Gastrocnemius medialis (tissue), 4 donors: ENCODE measurements at regions not wholly inside any gene's neighbourhood (a gene's known extent, or its start where the extent isn't known, plus 50 kb on each side); places are given as distances from the start of the nearest gene placed in this dataset.

Source experiments
- ATAC-seq, 2 donors: fragments of 150-250 bp; one replicate each; pipeline ENCODE4 v1.9.1; 2016
- DNase-seq, 2 donors: peaks; one replicate each; pipeline ENCODE4 v3.0.0-alpha.2; 2019
- H3K27ac ChIP-seq, 4 donors: fragments of 200-600 bp; sonication (generic); 1 replicate in 1 of 4; 2 replicates in 3 of 4; pipeline ENCODE4 v1.5.1; 2016 to 2018; ENCODE audit warnings: mild to moderate bottlenecking in 2 of 4, moderate library complexity in 1 of 4
- H3K27me3 ChIP-seq, 3 donors: fragments of 200-600 bp; sonication (generic) in 2 of 3; 1 replicate in 1 of 3; 2 replicates in 2 of 3; pipeline versions ENCODE4 v1.5.1 to v1.6.0; 2016 to 2019; ENCODE audit warnings: mild to moderate bottlenecking in 1 of 3, moderate library complexity in 1 of 3
- H3K36me3 ChIP-seq, 2 donors: fragments of 200-600 bp; sonication (generic) in 1 of 2; one replicate each; pipeline ENCODE4 v1.5.1; 2017 to 2018
- H3K4me1 ChIP-seq, 2 donors: fragments of 200-600 bp; sonication (generic) in 1 of 2; one replicate each; pipeline ENCODE4 v1.5.1; 2016 to 2017; ENCODE audit warnings: mild to moderate bottlenecking in 2 of 2
- H3K4me3 ChIP-seq, 4 donors: fragments of 200-600 bp; sonication (generic) in 3 of 4; 1 replicate in 1 of 4; 2 replicates in 3 of 4; pipeline ENCODE4 v1.5.1; 2016 to 2019; ENCODE audit warnings: mild to moderate bottlenecking in 2 of 4
- H3K9me3 ChIP-seq, 3 donors: fragments of 200-600 bp; sonication (generic) in 2 of 3; 1 replicate in 1 of 3; 2 replicates in 2 of 3; pipeline ENCODE4 v1.5.1; 2016 to 2019
- POLR2A ChIP-seq, 2 donors: fragments of 450-650 bp; IDR thresholded peaks; one replicate each; pipeline ENCODE4 v1.6.1; 2017; ENCODE audit warnings: antibody characterized with exemption in 2 of 2, mild to moderate bottlenecking in 2 of 2, moderate library complexity in 2 of 2
- in situ Hi-C, 4 donors: fragments of 200-750 bp; cut with MboI; loops; one replicate each; pipeline versions ENCODE4 v1.15.0 to v1.8.0; 2017; ENCODE audit warnings: low sequenced_read_pairs in 4 of 4
- intact Hi-C: fragments of 100-400 bp; cut with DNase I; formaldehyde crosslinking; loops from one replicate; pipeline ENCODE4 v1.15.1; 2023; ENCODE audit warnings: low total_unique reads
- TF ChIP-seq, protein P1 (sequence below), 5 experiments: fragments of 450-650 bp in 3 of 5; fragments of 200-600 bp in 2 of 5; sonication (generic) in 2 of 5; IDR thresholded peaks in 4 of 5; conservative IDR thresholded peaks in 1 of 5; 1 replicate in 4 of 5; 2 replicates in 1 of 5; pipeline ENCODE4 v1.5.1; 2016 to 2019; ENCODE audit warnings: antibody characterized with exemption in 5 of 5, mild to moderate bottlenecking in 3 of 5, moderate library complexity in 3 of 5

DNA sequence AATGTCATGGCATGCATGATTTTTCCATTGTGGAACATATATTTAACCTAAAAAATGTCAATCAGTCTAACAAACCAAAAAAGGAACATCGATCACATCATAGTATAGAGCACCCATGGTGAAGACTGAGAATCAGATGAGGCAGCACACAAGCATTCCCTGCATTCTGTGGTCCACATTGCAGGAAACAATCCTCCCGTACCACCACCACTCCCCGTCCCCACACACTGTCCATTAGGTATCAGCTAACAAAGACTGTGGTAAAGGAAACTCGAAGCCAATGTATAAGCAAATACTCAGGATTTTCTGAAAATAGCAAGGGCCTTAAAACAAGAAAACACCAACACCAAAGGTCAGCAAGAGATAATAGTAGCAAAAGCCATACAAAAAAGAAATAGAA, 1104.4 kb upstream of the SEMA6A start:
- in situ Hi-C loops = no loop called here
- TF ChIP-seq, protein P1, sequence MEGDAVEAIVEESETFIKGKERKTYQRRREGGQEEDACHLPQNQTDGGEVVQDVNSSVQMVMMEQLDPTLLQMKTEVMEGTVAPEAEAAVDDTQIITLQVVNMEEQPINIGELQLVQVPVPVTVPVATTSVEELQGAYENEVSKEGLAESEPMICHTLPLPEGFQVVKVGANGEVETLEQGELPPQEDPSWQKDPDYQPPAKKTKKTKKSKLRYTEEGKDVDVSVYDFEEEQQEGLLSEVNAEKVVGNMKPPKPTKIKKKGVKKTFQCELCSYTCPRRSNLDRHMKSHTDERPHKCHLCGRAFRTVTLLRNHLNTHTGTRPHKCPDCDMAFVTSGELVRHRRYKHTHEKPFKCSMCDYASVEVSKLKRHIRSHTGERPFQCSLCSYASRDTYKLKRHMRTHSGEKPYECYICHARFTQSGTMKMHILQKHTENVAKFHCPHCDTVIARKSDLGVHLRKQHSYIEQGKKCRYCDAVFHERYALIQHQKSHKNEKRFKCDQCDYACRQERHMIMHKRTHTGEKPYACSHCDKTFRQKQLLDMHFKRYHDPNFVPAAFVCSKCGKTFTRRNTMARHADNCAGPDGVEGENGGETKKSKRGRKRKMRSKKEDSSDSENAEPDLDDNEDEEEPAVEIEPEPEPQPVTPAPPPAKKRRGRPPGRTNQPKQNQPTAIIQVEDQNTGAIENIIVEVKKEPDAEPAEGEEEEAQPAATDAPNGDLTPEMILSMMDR (IDR thresholded peaks at IDR 0.05 in 4 of 5, conservative IDR thresholded peaks at IDR 0.05 in 1 of 5) = no peak
- no peak for TF ChIP-seq POLR2A (IDR thresholded peaks at IDR 0.05)
- Histone ChIP-seq H3K36me3 (no peaks in the 10 kb centered on the region), H3K4me3 (no peak overlapping the region), H3K27ac (no peak overlapping the region), H3K9me3 (no peaks in the 10 kb centered on the region), H3K4me1 (no peaks in the 10 kb centered on the region), H3K27me3 (no peaks in the 10 kb centered on the region)
- intact Hi-C loops = no loop called here
- ATAC-seq (no peak), DNase-seq (no peak)

DNA sequence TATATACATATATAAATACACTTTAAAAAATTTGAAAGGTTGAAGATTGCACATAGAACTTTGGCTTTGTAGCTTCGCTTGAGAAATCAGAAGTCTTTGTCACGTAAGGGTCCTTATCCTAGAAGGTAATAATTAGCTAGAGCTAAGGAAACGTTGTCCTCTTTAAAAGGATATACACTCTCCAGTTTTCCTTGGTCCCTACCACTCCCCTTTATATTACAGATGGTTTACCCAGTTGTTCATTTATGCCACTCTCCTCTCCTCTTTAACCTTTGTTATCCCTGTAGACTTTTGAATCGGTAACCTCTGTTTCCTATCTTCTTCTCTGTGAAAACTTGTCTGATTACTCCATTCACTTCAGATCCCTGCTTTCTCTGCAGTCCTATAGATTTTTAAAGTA, 1101.0 kb upstream of the SEMA6A start:
- DNase-seq (no peak), ATAC-seq (no peak)
- Histone ChIP-seq H3K9me3 (no peaks in the 10 kb centered on the region), H3K4me3 (no peak overlapping the region), H3K27ac (no peak overlapping the region), H3K4me1 (no peaks in the 10 kb centered on the region), H3K27me3 (no peaks in the 10 kb centered on the region), H3K36me3 (no peaks in the 10 kb centered on the region)
- in situ Hi-C loops (no loop called here), intact Hi-C loops (no loop called here)
- TF ChIP-seq, protein P1 (IDR thresholded peaks at IDR 0.05 in 4 of 5, conservative IDR thresholded peaks at IDR 0.05 in 1 of 5) = no peak
- no peak for TF ChIP-seq POLR2A (IDR thresholded peaks at IDR 0.05)

DNA sequence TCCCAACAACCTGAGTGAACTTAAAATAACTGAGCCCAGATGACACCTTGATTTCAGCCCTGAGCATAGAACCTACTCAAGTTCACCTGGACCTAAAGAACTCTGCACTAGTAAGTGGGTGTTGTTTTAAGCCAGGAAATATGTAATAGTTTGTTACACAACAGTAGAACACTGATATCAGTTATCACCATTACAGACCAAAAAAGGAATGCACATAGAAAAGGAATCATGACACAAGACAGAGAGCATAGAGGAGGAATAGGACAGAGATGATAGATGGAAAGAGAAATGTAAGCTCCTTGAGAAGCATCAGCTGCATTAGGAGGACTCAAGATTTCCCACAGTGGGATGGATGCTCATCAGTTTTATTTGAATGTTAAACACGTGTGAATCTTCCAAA, 1096.9 kb upstream of the SEMA6A start:
- ATAC-seq = no peak

DNA sequence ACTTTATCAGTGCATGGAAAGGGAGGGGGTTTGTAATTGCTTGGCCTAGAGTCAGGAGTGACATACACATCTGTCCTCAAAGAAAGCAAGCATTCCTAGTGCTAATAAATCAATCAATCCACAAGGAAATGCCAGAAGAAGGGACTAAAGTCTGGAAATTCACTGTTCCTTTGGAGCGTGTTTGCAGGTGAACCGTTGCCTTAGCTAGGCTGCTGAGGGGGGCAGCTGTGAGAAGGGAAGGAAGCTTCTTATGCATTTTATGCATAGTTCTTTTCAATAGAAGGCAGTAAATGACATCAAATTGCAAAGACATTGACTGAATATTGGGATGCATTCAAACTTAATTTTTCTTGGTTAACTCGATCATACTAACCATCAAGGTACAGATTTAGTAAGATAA, 1092.5 kb upstream of the SEMA6A start:
- no peaks in the 10 kb centered on the region for H3K36me3 ChIP-seq
- no peak for TF ChIP-seq POLR2A (IDR thresholded peaks at IDR 0.05)
- TF ChIP-seq, protein P1 (IDR thresholded peaks at IDR 0.05 in 4 of 5, conservative IDR thresholded peaks at IDR 0.05 in 1 of 5) = no peak
- no peak for ATAC-seq
- no peaks in the 10 kb centered on the region for H3K27me3 ChIP-seq
- no peaks in the 10 kb centered on the region for H3K9me3 ChIP-seq
- in situ Hi-C loops = no loop called here
- intact Hi-C loops = no loop called here
- H3K4me1 ChIP-seq = no peaks in the 10 kb centered on the region
- H3K4me3 ChIP-seq = no peak overlapping the region
- H3K27ac ChIP-seq = no peak overlapping the region
- no peak for DNase-seq

More for the DNA sequence above, 1096.9 kb upstream of the SEMA6A start:
- Histone ChIP-seq H3K27ac (no peak overlapping the region), H3K9me3 (no peaks in the 10 kb centered on the region), H3K4me3 (no peak overlapping the region), H3K27me3 (no peaks in the 10 kb centered on the region), H3K4me1 (no peaks in the 10 kb centered on the region), H3K36me3 (no peaks in the 10 kb centered on the region)
- intact Hi-C loops = no loop called here
- in situ Hi-C loops = no loop called here
- TF ChIP-seq POLR2A (IDR thresholded peaks at IDR 0.05) = no peak
- TF ChIP-seq, protein P1 (IDR thresholded peaks at IDR 0.05 in 4 of 5, conservative IDR thresholded peaks at IDR 0.05 in 1 of 5) = no peak
- DNase-seq = no peak

DNA sequence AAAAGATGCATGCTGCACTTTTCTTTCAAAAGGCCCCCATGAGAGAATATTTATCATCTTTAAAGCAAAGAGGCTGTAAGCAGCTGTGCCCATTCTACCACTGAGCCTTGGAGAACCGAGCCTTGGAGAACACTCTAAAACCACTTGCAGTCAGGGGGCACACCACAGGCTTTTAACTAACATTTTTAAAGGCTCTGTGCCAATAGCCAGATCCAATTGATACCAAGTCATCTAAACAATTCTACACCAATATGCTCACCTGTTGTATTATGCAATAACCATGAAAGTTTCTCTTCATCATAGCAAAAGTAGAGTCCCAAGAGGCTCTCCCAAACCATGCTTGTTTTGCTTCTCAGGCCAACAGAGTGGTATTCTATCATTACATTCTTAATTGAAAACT, 1090.5 kb upstream of the SEMA6A start:
- no peak for DNase-seq
- in situ Hi-C loops = no loop called here
- no peaks in the 10 kb centered on the region for H3K27me3 ChIP-seq

More for the DNA sequence above, 1090.5 kb upstream of the SEMA6A start:
- Histone ChIP-seq H3K9me3 (no peaks in the 10 kb centered on the region), H3K4me3 (no peak overlapping the region), H3K27ac (no peak overlapping the region), H3K36me3 (no peaks in the 10 kb centered on the region), H3K4me1 (no peaks in the 10 kb centered on the region)
- TF ChIP-seq POLR2A (IDR thresholded peaks at IDR 0.05) = no peak
- TF ChIP-seq, protein P1 (IDR thresholded peaks at IDR 0.05 in 4 of 5, conservative IDR thresholded peaks at IDR 0.05 in 1 of 5) = no peak
- no peak for ATAC-seq
- intact Hi-C loops = no loop called here
